Mammary epithelial cell (primary cell): ENCODE measurements at regions not wholly inside any gene's neighbourhood (a gene's known extent, or its start where the extent isn't known, plus 50 kb on each side); places are given as distances from the start of the nearest gene placed in this dataset.

Experiments used
- EZH2 ChIP-seq: IDR thresholded peaks from 2 replicates; pipeline ENCODE4 v1.6.1; 2012; ENCODE audit warnings: low read length, inconsistent platforms, borderline replicate concordance
- TF ChIP-seq, protein P1 (sequence below), 2 donors: IDR thresholded peaks in 1 of 2; conservative IDR thresholded peaks in 1 of 2; 2 replicates each; pipeline ENCODE4 v1.5.1; 2011 to 2012; ENCODE audit warnings: inconsistent platforms in 2 of 2, low read length in 2 of 2, mild to moderate bottlenecking in 2 of 2, control low read depth in 1 of 2, low read depth in 1 of 2; ENCODE audit not compliant: insufficient read depth in 1 of 2; ENCODE audit errors: extremely low read depth in 1 of 2

DNA sequence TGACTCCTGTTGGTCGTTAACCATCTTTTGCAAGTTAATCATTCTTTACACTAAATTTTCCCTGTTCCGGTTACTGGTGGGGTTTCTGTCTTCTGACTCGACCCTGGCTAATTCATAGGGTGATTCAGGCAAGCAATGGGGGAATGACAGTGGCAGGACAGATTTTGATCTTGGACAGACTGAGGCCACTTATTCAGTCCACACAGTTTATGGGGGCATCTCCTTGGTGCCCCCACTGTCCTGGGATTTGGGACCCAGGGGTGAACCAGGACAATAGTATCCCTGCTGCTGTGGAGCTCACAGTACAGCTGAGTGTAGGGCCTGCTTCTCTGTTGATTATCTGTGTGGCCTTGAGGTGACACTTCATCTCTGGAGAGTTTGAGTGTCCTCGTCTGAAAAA lies 540.4 kb downstream of the MATN1 start:
- TF ChIP-seq, protein P1, sequence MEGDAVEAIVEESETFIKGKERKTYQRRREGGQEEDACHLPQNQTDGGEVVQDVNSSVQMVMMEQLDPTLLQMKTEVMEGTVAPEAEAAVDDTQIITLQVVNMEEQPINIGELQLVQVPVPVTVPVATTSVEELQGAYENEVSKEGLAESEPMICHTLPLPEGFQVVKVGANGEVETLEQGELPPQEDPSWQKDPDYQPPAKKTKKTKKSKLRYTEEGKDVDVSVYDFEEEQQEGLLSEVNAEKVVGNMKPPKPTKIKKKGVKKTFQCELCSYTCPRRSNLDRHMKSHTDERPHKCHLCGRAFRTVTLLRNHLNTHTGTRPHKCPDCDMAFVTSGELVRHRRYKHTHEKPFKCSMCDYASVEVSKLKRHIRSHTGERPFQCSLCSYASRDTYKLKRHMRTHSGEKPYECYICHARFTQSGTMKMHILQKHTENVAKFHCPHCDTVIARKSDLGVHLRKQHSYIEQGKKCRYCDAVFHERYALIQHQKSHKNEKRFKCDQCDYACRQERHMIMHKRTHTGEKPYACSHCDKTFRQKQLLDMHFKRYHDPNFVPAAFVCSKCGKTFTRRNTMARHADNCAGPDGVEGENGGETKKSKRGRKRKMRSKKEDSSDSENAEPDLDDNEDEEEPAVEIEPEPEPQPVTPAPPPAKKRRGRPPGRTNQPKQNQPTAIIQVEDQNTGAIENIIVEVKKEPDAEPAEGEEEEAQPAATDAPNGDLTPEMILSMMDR (conservative IDR thresholded peaks at IDR 0.05 in 1 of 2, IDR thresholded peaks at IDR 0.05 in 1 of 2; ENCODE audit: extremely low read depth in 1 of 2, insufficient read depth in 1 of 2, low read depth in 1 of 2, low read length in 2 of 2) = no peak
- no peak for TF ChIP-seq EZH2
